HG03442 (cell line): ENCODE measurements at regions not wholly inside any gene's neighbourhood (a gene's known extent, or its start where the extent isn't known, plus 50 kb on each side); places are given as distances from the start of the nearest gene placed in this dataset.

Source experiments
- ATAC-seq: cut with Tn5 transposase; IDR thresholded peaks from one replicate; pipeline ENCODE4 v1.9.1; 2021; ENCODE audit warnings: mild to moderate bottlenecking, moderate library complexity; ENCODE audit not compliant: unreplicated experiment

DNA sequence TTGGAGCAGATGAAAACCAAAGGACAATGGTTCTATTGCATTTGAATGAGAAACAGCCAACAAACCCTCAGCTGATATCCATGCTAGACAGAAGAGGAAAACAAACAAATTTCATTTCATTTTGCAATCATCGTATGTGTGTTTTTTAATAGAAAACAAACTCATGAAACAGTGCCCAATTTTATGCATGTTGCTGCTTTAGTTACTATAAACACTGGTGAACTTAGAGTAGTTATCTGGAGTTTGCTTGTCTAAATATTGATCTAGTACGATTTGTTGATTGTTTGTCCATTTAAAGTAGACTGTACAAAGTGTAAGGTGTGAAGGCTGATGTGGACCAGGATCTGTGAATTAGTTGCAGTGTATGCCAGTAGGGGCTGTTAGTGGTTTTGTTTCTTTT is 166.6 kb downstream of the KITLG start:
- ATAC-seq: no peak

DNA sequence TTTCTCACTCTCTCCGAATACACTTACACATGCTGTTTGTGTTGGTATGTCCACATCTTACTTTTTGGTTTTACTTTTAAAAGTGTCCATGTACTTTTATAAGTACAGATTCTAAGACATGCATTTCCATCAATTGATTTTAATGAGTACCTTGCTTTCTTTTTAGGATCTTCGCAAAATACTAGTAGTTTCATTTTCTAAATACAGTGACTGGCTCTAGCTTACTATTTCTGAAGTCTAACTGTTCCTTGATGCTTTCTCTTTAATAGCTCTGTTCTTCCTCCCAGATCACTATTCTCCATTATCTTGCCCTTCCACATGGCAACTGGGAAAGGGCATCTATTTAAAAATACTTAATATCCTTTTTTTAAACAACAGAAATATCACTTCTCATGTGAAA is 164.1 kb downstream of the KITLG start:
- no peak for ATAC-seq

DNA sequence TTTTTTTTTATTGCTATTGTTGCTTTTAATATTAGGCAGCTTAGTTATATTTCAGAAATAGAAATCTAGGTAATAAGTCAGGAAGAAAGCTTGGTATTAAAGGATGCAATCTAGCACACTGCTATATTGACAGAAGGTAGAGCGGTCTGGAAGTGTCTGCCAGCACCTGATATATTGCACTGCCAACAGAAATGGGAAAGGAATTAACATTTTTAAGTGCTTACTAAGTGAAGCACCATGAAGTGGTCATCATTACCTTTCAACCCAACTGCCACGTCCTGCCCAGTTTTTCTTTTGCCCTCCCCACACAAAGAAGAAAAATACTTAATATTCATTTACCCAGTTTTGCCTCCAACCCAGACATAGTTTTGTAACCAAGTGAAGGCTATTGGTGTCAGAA is 163.5 kb downstream of the KITLG start:
- ATAC-seq: no peak

DNA sequence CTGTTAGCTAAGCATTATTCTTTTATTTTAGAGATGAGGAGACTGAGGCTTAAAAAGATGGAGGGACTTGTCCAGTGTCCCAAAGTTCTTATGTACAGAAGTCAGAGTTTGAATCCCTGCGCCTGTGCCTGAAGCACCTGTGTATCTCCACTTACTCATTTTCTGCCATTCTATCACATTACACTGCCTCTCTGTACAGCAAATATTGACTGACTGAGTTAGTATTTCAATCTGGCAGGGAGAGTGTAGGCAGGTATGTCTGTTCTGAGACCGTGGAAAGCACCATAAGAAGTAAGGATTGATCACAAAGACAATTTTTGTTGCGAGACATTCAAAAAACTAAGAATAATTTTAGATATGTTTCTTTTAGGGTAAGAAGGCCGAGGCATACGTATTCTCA is 162.7 kb downstream of the KITLG start:
- no peak for ATAC-seq

DNA sequence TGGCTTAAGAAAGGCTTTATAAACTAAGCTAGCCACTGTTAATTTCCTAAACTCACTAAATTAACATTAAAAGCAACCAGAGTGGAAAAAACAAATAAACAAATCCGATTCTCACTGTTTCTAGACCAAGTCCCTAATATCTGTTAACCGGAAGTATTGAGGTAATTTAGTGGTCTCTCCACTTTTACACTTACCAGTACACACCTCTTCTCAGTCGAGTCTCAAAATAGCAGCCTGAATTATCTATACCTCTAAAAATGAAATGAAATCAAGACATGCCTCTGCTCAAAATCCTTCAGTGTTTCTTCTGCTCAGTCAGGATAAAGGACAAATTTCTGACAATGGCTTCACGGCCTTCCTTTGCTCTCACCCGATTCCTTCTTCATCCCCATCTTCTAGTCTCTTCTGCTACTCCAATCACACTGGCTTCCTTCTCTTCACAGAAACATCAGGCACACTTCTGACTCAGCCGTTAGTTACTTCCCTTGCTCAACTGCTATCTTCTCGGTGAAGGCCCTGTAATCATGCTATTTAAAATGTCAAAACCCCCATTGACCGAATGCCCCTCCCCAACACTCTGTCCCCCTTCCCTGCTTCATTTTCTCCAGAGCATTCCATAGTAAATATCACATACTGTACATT is 161.3 kb downstream of the KITLG start:
- ATAC-seq: no peak

DNA sequence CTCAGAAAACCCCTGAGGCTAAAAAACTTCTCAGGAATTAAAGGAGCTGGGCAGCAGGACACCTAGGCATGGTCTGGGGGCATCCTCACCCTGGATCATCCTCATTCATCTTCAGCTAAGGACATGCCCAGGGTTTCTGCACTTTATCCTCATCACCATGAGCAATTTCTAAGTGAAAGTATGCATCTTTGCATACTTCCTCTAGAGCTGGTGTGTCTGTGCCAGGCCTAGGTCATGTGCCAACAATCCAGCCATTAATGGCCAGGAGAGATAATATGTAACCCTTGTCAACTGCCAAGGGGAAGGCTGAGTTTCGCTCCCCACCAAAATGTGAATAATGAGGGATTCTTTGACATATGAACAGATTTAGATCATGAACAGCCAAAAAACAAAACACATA is 160.5 kb downstream of the KITLG start:
- no peak for ATAC-seq

DNA sequence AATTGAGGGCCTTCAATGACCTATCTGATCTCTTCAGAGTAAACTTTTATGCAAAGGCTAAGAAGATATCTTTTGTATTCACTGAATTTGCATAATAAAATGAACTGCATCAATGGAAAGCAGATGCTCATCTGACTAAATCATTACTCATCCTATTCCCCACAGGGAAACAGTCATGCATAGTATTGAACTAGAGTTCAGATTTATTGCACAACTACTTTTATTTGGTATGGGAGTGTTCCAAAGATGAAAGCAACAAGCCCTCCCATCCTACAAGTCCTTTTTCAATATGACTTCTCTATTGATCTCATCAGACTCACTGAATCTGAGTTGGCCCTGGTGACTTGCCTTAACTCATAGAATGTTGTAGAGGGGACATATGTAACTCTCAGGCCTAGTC is 159.8 kb downstream of the KITLG start:
- no peak for ATAC-seq

DNA sequence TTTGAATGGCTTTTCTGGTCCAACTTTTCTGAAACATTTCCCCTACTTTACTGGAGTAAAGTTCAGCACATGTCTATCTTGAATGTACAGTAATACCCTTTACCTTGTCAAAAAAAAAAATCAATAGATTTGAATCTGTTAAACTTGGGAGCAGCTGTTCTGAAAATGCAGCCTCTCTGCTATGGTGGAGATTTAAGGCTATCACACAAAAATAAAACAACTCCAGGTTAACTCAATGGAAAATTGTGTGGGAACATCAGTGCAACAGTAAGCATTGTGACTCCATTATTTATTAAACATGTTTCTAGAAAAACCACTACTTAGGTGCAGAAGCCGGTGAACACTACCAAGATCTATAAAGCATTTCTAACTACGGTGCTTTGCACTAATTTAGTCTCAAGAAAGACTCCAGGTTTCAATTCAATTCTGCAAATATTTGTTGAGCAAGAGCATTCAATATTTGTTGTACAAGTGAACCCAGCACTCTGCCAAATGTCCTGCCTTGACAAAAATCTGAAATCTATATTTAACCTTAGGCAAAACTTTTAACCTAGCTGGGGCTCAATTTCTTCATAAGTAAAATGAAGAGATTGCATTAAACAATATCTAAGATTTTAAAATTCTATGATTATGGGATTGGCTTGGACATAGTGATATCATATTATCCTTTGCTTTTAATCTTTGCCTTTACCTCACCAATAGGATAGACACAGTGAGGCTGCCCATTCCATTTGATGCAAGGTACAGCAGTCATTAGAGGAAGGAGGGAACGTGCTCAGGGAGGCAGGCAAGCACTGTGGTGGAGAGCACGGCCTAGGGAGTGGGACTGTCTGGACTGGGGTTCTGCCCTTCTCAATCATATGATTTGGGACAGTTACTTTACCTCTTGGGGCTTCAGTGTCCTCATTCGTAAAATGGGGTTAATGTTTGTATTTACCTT is 155.2 kb downstream of the KITLG start:
- no peak for ATAC-seq

DNA sequence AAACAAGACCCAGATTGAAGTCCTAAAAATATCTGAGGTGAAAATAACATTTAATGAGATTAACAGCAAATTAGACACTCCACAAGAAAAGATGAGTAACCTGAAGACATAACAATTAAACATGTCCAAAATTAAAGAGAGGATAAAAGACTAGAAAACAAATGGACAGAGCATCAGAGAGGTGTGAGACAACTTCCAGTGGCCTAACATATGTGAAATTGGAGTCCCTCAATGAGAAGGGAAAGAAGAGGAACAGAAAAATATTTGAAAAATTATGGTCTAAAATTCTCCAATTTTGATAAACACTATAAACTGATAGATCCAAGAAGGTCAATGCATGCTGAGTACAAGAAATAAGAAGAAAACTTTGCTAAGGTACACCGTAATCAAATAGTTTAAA is 151.9 kb downstream of the KITLG start:
- no peak for ATAC-seq

DNA sequence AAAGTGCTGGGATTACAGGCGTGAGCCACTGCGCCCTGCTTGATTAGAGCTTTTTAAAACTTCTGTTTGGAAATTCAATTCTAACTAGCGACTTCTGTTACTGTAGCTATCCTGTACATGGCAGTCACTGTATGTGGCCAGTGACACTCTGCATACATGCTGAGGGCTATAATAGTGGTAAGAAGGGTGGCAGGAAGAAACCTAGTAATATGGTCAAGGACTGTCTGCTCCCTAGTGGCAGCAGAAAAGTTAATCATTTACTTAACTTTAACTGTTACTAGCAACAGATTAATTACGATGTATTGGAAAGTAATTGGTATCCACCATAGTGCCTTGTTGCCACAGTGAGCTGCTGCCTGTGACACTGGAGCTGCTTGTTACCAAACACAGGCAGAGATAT is 149.0 kb downstream of the KITLG start:
- ATAC-seq: no peak

DNA sequence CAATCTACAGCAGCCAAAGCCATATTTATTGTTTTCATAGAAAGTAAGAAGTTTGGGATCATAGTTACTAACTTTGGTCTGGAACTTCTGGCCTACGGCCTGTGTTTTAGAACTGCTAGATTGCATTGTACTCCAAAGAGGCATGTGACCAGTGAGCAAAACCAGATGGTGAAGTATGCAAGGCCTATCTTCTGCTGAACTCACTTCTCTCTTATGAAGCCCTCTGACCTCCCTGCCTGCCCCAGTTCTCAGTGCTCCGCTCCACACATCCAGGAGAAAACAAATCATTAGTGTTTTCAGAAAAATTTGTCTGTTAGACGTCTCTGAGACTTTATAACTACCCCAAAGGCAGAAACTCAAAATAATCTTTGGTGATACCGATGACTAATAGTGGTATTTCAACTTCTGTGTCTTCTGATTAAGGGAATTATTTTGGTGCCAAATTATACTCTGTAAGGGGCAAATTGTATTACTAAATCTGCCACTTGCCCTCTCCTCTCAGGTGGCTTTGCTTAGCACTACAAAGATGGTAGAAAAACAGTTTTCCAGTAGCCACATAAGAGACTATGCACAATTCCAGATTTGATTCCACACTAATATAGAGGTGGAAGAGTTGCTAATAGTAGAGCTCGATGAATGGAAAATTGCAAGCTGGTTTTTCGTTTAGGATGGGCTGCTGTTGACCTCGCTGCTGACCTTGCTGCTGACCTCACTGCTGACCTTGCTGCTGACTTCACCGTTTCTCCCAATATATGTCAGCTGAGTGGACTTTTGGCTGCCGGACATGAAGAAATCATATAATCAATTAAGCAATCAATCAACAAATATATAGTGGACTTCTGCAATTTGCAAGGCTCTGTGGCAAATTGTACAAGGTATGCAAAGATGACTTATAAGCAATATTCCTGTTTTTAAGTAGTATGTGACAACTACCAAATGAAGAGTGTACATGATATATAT is 147.5 kb downstream of the KITLG start:
- ATAC-seq: no peak

DNA sequence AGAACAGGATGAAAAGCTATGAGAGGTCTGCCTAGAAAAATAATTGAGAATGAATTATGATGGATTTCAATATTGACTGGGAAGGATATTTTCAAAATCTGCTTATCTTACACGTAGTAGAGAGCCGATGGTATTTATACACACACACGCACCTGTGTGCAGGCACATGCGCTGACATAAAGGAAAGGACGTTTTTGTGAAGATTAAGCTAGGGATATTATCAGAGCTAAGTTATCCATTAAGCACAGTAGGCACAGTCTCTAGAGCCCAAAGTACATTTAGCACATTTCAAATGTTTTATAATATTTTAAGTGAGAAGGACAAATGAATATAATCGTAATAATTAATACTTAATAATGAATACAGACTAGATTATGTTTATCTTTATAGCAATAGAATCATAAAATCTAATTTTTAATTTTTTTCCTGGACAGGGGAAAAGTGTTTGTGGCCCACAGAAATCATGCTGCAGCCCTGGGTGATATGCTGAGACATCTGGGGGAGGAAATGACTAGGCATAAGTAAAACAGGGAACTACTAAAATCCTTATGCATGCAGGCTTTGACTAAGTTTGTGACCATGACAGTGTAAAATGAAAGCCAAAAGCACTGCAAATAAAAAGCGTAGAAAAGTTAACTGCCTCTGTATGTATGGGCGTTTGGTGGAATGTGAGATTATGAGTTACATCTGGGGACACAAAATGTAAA is 146.1 kb downstream of the KITLG start:
- ATAC-seq: peak; percentile 90

DNA sequence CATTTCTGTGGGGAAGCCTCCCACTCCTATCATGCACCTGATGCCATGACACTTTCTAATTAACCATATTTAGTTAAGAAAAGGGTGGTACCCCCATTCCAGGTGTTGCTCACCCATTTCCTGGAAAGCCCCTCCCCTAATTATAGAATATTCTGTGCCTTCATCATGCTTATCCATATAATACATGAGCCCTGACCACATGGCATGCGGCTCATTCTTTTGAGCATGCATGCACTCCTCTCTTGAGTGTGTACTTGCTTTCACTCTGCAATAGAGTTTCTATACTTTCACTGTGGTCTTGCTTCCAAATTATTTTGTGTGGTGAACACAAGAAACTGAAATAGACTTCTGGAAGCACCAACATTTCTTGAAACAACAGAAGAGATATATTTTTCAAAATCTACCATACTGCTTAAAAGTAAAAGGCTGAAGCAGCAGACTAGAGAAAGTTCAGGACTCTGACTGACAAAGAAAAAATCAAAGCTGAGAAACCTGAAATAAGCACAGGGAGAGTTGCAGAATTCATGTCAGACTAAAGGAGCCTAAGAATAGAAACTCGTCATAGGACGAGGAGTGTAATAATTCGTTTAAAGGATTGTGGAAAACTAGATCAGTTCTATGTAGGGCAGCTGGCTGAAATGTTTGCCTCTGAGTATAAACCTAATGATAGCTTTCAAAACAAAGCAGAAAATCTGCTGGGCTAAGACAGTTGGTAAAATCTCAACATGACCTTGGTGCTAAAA is 144.8 kb downstream of the KITLG start:
- no peak for ATAC-seq

DNA sequence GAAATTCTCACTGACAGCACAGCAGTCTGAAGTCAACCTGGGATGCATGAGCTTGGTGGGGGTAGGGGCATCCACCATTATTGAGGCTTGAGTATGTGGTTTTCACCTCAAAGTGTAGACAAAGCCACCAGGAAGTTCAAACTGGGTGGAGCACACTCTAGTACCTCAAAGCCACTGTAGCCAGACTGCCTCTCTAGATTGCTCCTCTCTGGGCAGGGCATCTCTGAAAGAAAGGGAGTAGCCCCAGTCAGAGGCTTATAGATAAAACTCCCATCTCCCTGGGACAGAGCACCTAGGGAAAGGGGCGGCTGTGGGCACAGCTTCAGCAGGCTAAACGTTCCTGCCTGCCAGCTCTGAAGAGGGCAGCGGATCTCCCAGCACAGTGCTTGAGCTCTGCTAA is 143.0 kb downstream of the KITLG start:
- ATAC-seq: no peak
